Stimulated activated CD8-positive, alpha-beta memory T cell treated with anti-CD3 and anti-CD28 coated beads, Interleukin-2, amount 100 ng/mL, for 48 hours (primary cell): ENCODE measurements at regions not wholly inside any gene's neighbourhood (a gene's known extent, or its start where the extent isn't known, plus 50 kb on each side); places are given as distances from the start of the nearest gene placed in this dataset.
A peak's percentile ranks its signal among the peaks of the same experiment; 100 is the strongest.
"Not testable (repeated sequence)": the region's sequence is repeated elsewhere in the genome, so short reads cannot be mapped to it uniquely, and the experiment has no call there.

Experiments
- DNase-seq, 2 donors: peaks; one replicate each; pipeline ENCODE4 v3.0.0-alpha.2; 2020; ENCODE audit warnings: low read depth in 2 of 2

DNA sequence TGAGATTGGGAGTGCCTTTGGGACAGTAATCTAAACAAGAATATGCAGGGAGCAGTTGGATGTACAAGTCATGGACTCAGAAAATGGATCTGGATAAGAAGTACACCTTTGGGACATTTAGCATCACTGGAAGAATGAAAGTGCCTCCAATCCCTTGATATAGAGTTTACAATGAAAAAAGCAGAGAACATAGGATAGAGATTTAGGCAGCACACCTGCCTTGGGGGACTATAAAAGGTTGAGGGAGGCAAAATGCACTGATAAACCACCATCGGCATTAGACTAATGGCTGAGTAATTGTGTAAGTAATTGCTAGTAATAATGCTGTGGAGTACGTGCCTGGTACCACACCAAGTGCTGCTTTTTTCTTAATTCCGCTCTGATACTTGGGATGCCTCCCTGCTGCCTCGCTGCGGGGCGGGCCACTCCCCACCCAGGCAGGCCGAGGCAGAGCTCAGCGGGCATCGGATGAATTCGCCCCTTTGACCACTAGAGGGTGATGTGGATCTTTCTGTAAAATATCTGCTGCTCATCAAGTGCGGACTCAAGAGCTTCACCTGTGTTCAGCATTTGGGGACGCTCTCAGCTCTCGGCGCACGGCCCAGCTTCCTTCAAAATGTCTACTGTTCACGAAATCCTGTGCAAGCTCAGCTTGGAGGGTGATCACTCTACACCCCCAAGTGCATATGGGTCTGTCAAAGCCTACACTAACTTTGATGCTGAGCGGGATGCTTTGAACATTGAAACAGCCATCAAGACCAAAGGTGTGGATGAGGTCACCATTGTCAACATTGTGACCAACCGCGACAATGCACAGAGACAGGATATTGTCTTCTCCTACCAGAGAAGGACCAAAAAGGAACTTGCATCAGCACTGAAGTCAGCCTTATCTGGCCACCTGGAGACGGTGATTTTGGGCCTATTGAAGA lies 99.9 kb downstream of the ANKRD18B start:
- peak; percentile 34 to 52 for DNase-seq

DNA sequence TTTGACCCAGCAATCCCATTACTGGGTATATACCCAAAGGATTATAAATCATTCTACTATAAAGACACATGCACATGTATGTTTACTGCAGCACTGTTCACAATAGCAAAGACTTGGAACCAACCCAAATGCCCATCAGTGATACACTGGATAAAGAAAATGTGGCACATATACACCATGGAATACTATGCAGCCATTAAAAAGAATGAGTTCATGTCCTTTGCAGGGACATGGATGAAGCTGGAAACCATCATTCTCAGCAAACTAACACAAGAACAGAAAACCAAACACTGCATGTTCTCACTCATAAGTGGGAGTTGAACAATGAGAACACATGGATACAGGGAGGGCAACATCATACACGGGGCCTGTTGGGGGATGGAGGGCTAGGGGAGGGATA lies 104.3 kb downstream of the ANKRD18B start:
- DNase-seq, result not testable (repeated sequence)

- no peak for DNase-seq
These were observed 104.9 kb downstream of the ANKRD18B start for GRCh38 chr9:33628865-33629410.

- DNase-seq, result no peak
These were observed 109.6 kb downstream of the ANKRD18B start for GRCh38 chr9:33633636-33634035.

DNA sequence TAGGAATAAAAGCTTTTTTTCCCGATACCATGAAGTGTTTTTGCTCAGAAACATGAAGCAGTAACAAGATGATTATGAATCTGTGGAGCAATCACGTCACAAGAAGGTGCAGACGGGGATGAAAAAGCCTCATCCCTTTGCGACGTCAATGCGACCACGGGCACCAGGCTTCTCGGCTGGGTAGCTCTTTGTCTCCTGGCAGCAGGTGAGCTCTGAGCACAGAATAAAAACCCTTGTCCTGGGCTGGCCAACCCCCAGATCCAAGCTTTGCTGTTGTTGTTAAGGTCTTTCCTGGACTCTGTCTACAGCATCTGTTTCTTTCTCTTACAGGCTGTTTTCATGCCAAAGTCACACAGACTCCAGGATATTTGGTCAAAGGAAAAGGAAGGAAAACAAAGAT lies 113.8 kb downstream of the ANKRD18B start:
- DNase-seq, result no peak

- no peak for DNase-seq
These were observed 114.4 kb downstream of the ANKRD18B start for GRCh38 chr9:33638391-33638915.

GRCh38 chr9:33645706-33646105 lies 121.7 kb downstream of the ANKRD18B start:
- no peak for DNase-seq

GRCh38 chr9:33649463-33649862 lies 125.4 kb downstream of the ANKRD18B start:
- no peak for DNase-seq

DNA sequence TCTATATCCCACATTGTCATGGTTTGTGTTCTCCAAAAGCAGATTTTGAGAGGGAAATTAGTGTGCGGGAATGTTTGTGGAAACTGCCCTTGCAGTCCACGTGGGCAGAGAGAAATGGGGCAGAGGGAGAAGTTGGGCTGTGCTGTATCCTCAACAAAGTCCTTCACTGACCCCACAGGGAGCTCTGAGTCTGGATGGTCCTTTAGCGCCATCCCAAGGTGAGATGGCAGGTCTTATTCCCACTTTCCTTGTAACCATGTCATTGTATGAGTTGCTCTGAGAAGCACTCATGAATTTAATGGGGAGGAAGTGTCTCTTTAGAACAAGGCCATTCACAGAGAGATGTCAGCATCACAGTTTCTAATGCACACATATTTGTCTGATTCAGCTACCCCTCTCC lies 127.1 kb downstream of the ANKRD18B start:
- no peak for DNase-seq

GRCh38 chr9:33659921-33660320 lies 135.4 kb upstream of the PRSS3 start:
- no peak for DNase-seq

GRCh38 chr9:33660772-33661171 lies 134.6 kb upstream of the PRSS3 start:
- no peak for DNase-seq

DNA sequence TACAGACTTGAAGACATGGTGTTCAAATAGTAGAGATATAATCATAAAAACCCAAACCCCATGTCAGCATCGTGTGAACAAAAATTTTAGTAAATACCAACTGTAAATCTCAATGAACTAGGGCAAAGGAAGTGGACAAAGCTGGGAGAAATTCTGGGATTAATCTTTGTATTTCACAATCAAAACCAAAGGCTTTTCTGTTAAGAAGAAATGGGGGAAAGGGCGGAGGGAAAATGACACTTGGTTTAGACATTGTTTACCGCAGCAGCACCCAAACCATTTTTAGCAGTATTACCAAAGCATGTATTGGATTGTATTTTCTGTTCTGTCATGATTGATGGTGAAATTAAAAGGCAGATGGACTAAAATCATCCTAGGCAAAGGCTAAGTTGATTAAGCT lies 134.2 kb upstream of the PRSS3 start:
- DNase-seq, result no peak

GRCh38 chr9:33662871-33663270 lies 132.5 kb upstream of the PRSS3 start:
- no peak for DNase-seq

- not testable (repeated sequence) for DNase-seq
These were observed 119.1 kb upstream of the PRSS3 start for GRCh38 chr9:33676194-33676745.

DNA sequence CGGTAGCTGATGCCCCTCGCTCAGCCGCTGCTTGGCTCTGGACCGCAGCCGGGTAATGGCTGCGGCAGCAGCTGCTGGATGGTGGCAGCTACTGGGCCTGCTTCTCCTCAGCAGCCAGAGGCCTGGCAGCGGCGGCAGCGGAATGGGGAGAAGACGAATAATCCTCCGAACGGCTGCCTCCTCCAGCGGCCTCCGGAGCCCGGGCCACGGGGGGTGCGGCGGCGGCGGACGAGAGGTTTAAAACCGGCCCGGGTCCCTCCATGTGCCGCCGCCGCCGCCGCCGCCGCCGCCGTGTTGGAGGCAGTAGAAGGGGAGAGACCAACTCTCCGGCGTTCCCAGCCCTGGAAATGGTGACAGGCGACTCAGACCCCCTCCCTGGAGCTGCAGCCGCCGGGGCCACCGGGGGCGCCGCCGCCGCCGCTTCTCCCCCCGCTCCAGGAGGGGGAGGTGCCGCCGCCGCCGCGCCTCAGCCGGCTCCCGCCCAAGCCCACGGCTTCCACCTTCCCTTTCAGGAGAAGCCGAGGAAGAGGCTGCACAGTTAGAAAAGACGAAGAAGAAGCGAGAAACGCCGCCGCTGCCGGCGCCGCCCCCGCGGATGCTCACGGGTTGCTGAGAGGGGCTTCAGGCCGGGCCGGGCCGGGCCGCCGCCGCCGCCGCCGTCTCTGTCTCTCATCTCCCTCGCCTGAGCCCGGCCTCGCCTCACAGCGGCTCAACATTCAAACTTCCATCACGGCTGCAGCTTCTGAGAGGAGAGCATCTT lies 118.4 kb upstream of the PRSS3 start:
- peak; percentile 6 to 8 for DNase-seq

GRCh38 chr9:33677506-33677809 lies 117.9 kb upstream of the PRSS3 start:
- DNase-seq, result no peak

GRCh38 chr9:33677961-33678360 lies 117.4 kb upstream of the PRSS3 start:
- DNase-seq, result no peak

- DNase-seq, result no peak
These were observed 112.8 kb upstream of the PRSS3 start for GRCh38 chr9:33682551-33682950.

DNA sequence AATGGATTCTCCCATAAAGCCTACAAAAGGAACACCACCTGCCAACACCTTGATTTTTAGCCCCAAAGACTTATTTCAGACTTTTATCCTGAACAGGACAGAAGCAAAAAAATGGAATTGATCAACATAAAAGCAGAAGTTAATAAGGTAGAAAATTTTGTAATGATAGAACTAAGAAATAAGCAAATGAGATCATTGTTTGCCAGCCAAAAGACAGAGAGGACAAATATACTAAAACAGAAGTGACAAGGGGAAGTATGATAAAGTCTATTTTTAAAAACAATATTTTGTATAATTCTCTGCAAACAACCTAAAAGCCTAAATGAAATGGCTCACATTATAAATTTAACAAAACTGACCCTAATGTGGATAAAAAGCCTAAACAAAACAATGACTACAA lies 110.5 kb upstream of the PRSS3 start:
- DNase-seq, result no peak

- no peak for DNase-seq
These were observed 108.4 kb upstream of the PRSS3 start for GRCh38 chr9:33686942-33687341.

DNA sequence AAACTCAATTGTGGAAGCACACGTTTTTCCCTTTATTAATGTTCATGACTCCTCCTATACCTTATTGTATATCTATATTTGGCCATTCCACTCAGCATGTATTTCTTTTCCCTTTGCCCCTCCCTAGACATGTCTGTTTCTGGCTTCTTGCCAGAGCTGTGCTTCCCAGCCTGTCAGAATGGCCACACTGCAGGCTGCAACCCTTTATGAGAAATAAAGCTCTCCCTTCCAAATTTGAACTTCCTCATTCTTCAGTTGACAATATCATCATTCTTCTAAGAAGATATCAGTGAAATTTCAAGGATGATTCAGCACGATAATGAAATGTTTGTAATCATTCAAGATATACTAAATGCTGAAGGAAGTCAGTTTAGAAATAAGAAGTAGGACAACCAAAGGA lies 107.6 kb upstream of the PRSS3 start:
- no peak for DNase-seq
